ENCODE measurements at regions not wholly inside any gene's neighbourhood (a gene's known extent, or its start where the extent isn't known, plus 50 kb on each side); places are given as distances from the start of the nearest gene placed in this dataset.
"Not testable (repeated sequence)": the region's sequence is repeated elsewhere in the genome, so short reads cannot be mapped to it uniquely, and the experiment has no call there.

- TF ChIP-seq POLR2AphosphoS5 (IDR thresholded peaks at IDR 0.05; ENCODE audit: low read depth) = no peak
- TF ChIP-seq REST (IDR thresholded peaks at IDR 0.05; ENCODE audit: insufficient replicate concordance, low read depth) = no peak
- no peak for TF ChIP-seq CTCF (IDR thresholded peaks at IDR 0.05; ENCODE audit: insufficient read depth, low read length)
- TF ChIP-seq GABPA (IDR thresholded peaks at IDR 0.05; ENCODE audit: low read depth) = no peak
- no peak for TF ChIP-seq SPI1 (IDR thresholded peaks at IDR 0.05; ENCODE audit: borderline replicate concordance, low read depth)
- Histone ChIP-seq H3K27me3 (ENCODE audit: insufficient read depth, poor library complexity, severe bottlenecking) (no peaks in the 10 kb centered on the region), H3K4me3 (replicated peaks; ENCODE audit: insufficient read depth, low read length) (no peak overlapping the region), H3K27ac (replicated peaks) (no peak overlapping the region)
- no peak for DNase-seq (ENCODE audit: low read depth in 1 of 2, low spot score in 1 of 2)
Measured at GRCh38 chr6:86615299-86615698, 322.0 kb upstream of the HTR1E start.

- H3K4me3 ChIP-seq (replicated peaks; ENCODE audit: insufficient read depth, low read length) = no peak overlapping the region
- DNase-seq (ENCODE audit: low read depth in 1 of 2, low spot score in 1 of 2) = no peak
- no peaks in the 10 kb centered on the region for H3K27me3 ChIP-seq (ENCODE audit: insufficient read depth, poor library complexity, severe bottlenecking)
- TF ChIP-seq REST (IDR thresholded peaks at IDR 0.05; ENCODE audit: insufficient replicate concordance, low read depth) = no peak
- TF ChIP-seq GABPA (IDR thresholded peaks at IDR 0.05; ENCODE audit: low read depth) = no peak
- TF ChIP-seq CTCF (IDR thresholded peaks at IDR 0.05; ENCODE audit: insufficient read depth, low read length) = no peak
- no peak for TF ChIP-seq POLR2AphosphoS5 (IDR thresholded peaks at IDR 0.05; ENCODE audit: low read depth)
- TF ChIP-seq SPI1 (IDR thresholded peaks at IDR 0.05; ENCODE audit: borderline replicate concordance, low read depth) = no peak
- no peak overlapping the region for H3K27ac ChIP-seq (replicated peaks)
Measured at GRCh38 chr6:86609549-86610388, 327.6 kb upstream of the HTR1E start.

- not testable (repeated sequence) for H3K27ac ChIP-seq (replicated peaks); H3K4me3 ChIP-seq (replicated peaks; ENCODE audit: insufficient read depth, low read length); H3K27me3 ChIP-seq (ENCODE audit: insufficient read depth, poor library complexity, severe bottlenecking); DNase-seq (ENCODE audit: low read depth in 1 of 2, low spot score in 1 of 2)
Measured at GRCh38 chr6:86603364-86603763, 334.0 kb upstream of the HTR1E start.

- DNase-seq (ENCODE audit: low read depth in 1 of 2, low spot score in 1 of 2); H3K27ac ChIP-seq (replicated peaks); H3K27me3 ChIP-seq (ENCODE audit: insufficient read depth, poor library complexity, severe bottlenecking); H3K4me3 ChIP-seq (replicated peaks; ENCODE audit: insufficient read depth, low read length): not testable (repeated sequence)
Measured at GRCh38 chr6:86602093-86602492, 335.2 kb upstream of the HTR1E start.

GRCh38 chr6:86598969-86599368 is 338.4 kb upstream of the HTR1E start:
- not testable (repeated sequence) for H3K27ac ChIP-seq (replicated peaks); H3K4me3 ChIP-seq (replicated peaks; ENCODE audit: insufficient read depth, low read length); DNase-seq (ENCODE audit: low read depth in 1 of 2, low spot score in 1 of 2)

More at GRCh38 chr6:86598969-86599368, 338.4 kb upstream of the HTR1E start:
- H3K27me3 ChIP-seq (ENCODE audit: insufficient read depth, poor library complexity, severe bottlenecking) = not testable (repeated sequence)
